H1 (cell line): ENCODE measurements at regions not wholly inside any gene's neighbourhood (a gene's known extent, or its start where the extent isn't known, plus 50 kb on each side); places are given as distances from the start of the nearest gene placed in this dataset.

ENCODE experiments used
- CTCF ChIA-PET: fragments of 300-600 bp; sonication (Branson Sonifier 250); formaldehyde crosslinking; loops from one replicate; lab custom pipeline; 2021; ENCODE audit not compliant: partially characterized antibody; lab: Charles Lee
- POLR2A ChIA-PET: fragments of 300-600 bp; sonication (Branson Sonifier 250); formaldehyde crosslinking; loops from one replicate; lab custom pipeline; 2021; ENCODE audit warnings: inconsistent platforms; ENCODE audit not compliant: partially characterized antibody; lab: Charles Lee
- DNase-seq, 2 experiments: peaks; one replicate each; pipeline versions ENCODE4 v3.0.0 to v3.0.0-alpha.2; 2010 to 2022; ENCODE audit warnings: low spot score in 2 of 2, low read depth in 1 of 2, mixed read lengths in 1 of 2
- FAIRE-seq: peaks from 2 replicates; lab custom pipeline; 2011; peaks lifted over from hg19 to GRCh38; lab: Jason Lieb, UNC
- H2AFZ ChIP-seq: 2 replicates; pipeline ENCODE4 v1.8.1; 2012; ENCODE audit warnings: low read length, inconsistent platforms
- H2AK5ac ChIP-seq: 2 replicates; pipeline ENCODE4 v1.6.1; 2013; ENCODE audit warnings: low read depth, low read length
- H2BK120ac ChIP-seq: replicated peaks from 2 replicates; pipeline ENCODE3; 2013; ENCODE audit warnings: low read depth, low read length, inconsistent platforms
- H2BK12ac ChIP-seq: 2 replicates; pipeline ENCODE4 v1.6.1; 2013; ENCODE audit warnings: low read depth, low read length
- H2BK15ac ChIP-seq: 2 replicates; pipeline ENCODE4 v1.6.1; 2013; ENCODE audit warnings: low read length
- H2BK20ac ChIP-seq: 2 replicates; pipeline ENCODE4 v1.6.1; 2013; ENCODE audit warnings: low read length
- H2BK5ac ChIP-seq: 2 replicates; pipeline ENCODE4 v1.6.1; 2013; ENCODE audit warnings: low read depth, low read length
- H3K14ac ChIP-seq: 2 replicates; pipeline ENCODE4 v1.6.1; 2013; ENCODE audit warnings: inconsistent platforms; ENCODE audit not compliant: insufficient read length
- H3K18ac ChIP-seq: 2 replicates; pipeline ENCODE4 v1.6.1; 2013; ENCODE audit warnings: low read length; ENCODE audit errors: extremely low read depth
- H3K23ac ChIP-seq: 2 replicates; pipeline ENCODE4 v1.6.1; 2013; ENCODE audit warnings: inconsistent platforms; ENCODE audit not compliant: insufficient read length
- H3K23me2 ChIP-seq: 2 replicates; pipeline ENCODE4 v1.6.1; 2013; ENCODE audit warnings: low read depth, low read length
- H3K27ac ChIP-seq: 2 replicates; pipeline ENCODE4 v1.6.1; 2011; ENCODE audit warnings: low read depth, low read length, inconsistent platforms
- H3K27me3 ChIP-seq, 4 experiments: replicated peaks in 1 of 4; 1 replicate in 1 of 4; 2 replicates in 3 of 4; pipeline versions ENCODE4 v1.6.1 to v1.8.1; 2011 to 2013; ENCODE audit warnings: low read length in 3 of 4, mild to moderate bottlenecking in 3 of 4, inconsistent platforms in 2 of 4, mixed read lengths in 2 of 4, moderate library complexity in 1 of 4; ENCODE audit not compliant: control insufficient read depth in 3 of 4, insufficient read depth in 3 of 4; ENCODE audit errors: extremely low read depth in 1 of 4
- H3K36me3 ChIP-seq, 4 experiments: 2 replicates each; pipeline versions ENCODE4 v1.6.1 to v1.8.1; 2011 to 2013; ENCODE audit warnings: mild to moderate bottlenecking in 4 of 4, low read length in 3 of 4, moderate library complexity in 2 of 4, control low read depth in 1 of 4, inconsistent platforms in 1 of 4; ENCODE audit not compliant: insufficient read depth in 4 of 4, control insufficient read depth in 2 of 4
- H3K4ac ChIP-seq: replicated peaks from 2 replicates; pipeline ENCODE3; 2013; ENCODE audit warnings: low read length, low read depth, mixed read lengths, inconsistent platforms; ENCODE audit not compliant: insufficient read length
- H3K4me1 ChIP-seq, 4 experiments: replicated peaks in 1 of 4; 1 replicate in 1 of 4; 2 replicates in 3 of 4; pipeline versions ENCODE4 v1.6.1 to v1.8.1; 2011 to 2013; ENCODE audit warnings: low read length in 3 of 4, inconsistent platforms in 2 of 4, mixed read lengths in 1 of 4; ENCODE audit not compliant: insufficient read depth in 4 of 4, control insufficient read depth in 3 of 4
- H3K4me2 ChIP-seq, 2 experiments: 2 replicates each; pipeline versions ENCODE4 v1.6.1 to v1.8.1; 2011 to 2013; ENCODE audit warnings: low read depth in 2 of 2, low read length in 2 of 2, control low read depth in 1 of 2, inconsistent platforms in 1 of 2, mild to moderate bottlenecking in 1 of 2; ENCODE audit not compliant: insufficient read depth in 1 of 2
- H3K4me3 ChIP-seq, 4 experiments: fragments of 200-600, 300-600 bp in 1 of 4; sonication (generic), shearing (Covaris generic), sonication (Bioruptor Twin) in 1 of 4; 2 replicates each; pipeline versions ENCODE4 v1.5.1 to v1.8.1; 2011 to 2016; ENCODE audit warnings: low read length in 4 of 4, low read depth in 3 of 4, control low read depth in 2 of 4, inconsistent platforms in 2 of 4, mild to moderate bottlenecking in 2 of 4, mixed read lengths in 1 of 4, moderate library complexity in 1 of 4; ENCODE audit not compliant: insufficient read depth in 2 of 4; ENCODE audit errors: extremely low read depth in 1 of 4
- H3K56ac ChIP-seq: replicated peaks from 2 replicates; pipeline ENCODE3; 2013; ENCODE audit warnings: low read depth, mild to moderate bottlenecking, mixed read lengths, low read length, inconsistent platforms; ENCODE audit not compliant: insufficient read length
- H3K79me1 ChIP-seq: 2 replicates; pipeline ENCODE4 v1.6.1; 2013; ENCODE audit warnings: low read depth, low read length, control low read depth
- H3K79me2 ChIP-seq, 2 experiments: 2 replicates each; pipeline versions ENCODE4 v1.6.1 to v1.8.1; 2012 to 2013; ENCODE audit warnings: low read length in 2 of 2, mild to moderate bottlenecking in 2 of 2, inconsistent platforms in 1 of 2; ENCODE audit not compliant: insufficient read depth in 2 of 2, control insufficient read depth in 1 of 2
- H3K9ac ChIP-seq, 4 experiments: replicated peaks in 1 of 4; 1 replicate in 1 of 4; 2 replicates in 3 of 4; pipeline versions ENCODE4 v1.6.1 to v1.8.1; 2011 to 2013; ENCODE audit warnings: low read depth in 3 of 4, low read length in 3 of 4, control low read depth in 2 of 4, mild to moderate bottlenecking in 2 of 4, moderate library complexity in 2 of 4, inconsistent platforms in 1 of 4; ENCODE audit errors: extremely low read depth in 1 of 4
- H3K9me3 ChIP-seq, 2 experiments: 2 replicates each; pipeline versions ENCODE4 v1.6.1 to v1.8.1; 2012 to 2013; ENCODE audit warnings: mild to moderate bottlenecking in 2 of 2, moderate library complexity in 2 of 2, control low read depth in 1 of 2, inconsistent platforms in 1 of 2, low read depth in 1 of 2, low read length in 1 of 2, mixed read lengths in 1 of 2; ENCODE audit not compliant: insufficient read depth in 2 of 2
- H4K20me1 ChIP-seq, 2 experiments: replicated peaks in 1 of 2; 2 replicates each; pipeline versions ENCODE3 to v1.8.1; 2011 to 2013; ENCODE audit warnings: inconsistent platforms in 2 of 2, low read length in 2 of 2, mild to moderate bottlenecking in 1 of 2; ENCODE audit not compliant: insufficient read depth in 2 of 2, control insufficient read depth in 1 of 2
- H4K5ac ChIP-seq: 2 replicates; pipeline ENCODE4 v1.6.1; 2013; ENCODE audit warnings: low read length, low read depth, mixed read lengths, inconsistent platforms; ENCODE audit not compliant: insufficient read length
- H4K8ac ChIP-seq: 2 replicates; pipeline ENCODE4 v1.8.0; 2013; ENCODE audit warnings: mild to moderate bottlenecking, moderate library complexity, low read length, inconsistent platforms; ENCODE audit not compliant: insufficient read depth; ENCODE audit errors: extremely low read depth
- H4K91ac ChIP-seq: replicated peaks from 2 replicates; pipeline ENCODE3; 2013; ENCODE audit warnings: low read length, mixed read lengths, inconsistent platforms; ENCODE audit not compliant: insufficient read length
- NANOG ChIP-seq: IDR thresholded peaks from 2 replicates; pipeline ENCODE4 v1.6.1; 2011; ENCODE audit warnings: low read length, low read depth, mild to moderate bottlenecking, inconsistent platforms; ENCODE audit not compliant: insufficient read depth, poor library complexity, severe bottlenecking
- YY1 ChIP-seq: IDR thresholded peaks from 2 replicates; pipeline ENCODE4 v1.6.1; 2011; ENCODE audit warnings: low read depth, mild to moderate bottlenecking, low read length
- WGBS, 2 experiments: shearing (Covaris generic) in 1 of 2; methylation state at CpG; one replicate each; pipeline versions ENCODE4 v1.1.6 to v1.1.7; 2013 to 2015; ENCODE audit warnings: low lambda C conversion rate in 2 of 2, mixed read lengths in 2 of 2, inconsistent platforms in 1 of 2, low coverage in 1 of 2, missing lambda C conversion rate in 1 of 2; ENCODE audit not compliant: insufficient replicate concordance in 2 of 2, insufficient coverage in 1 of 2, insufficient read length in 1 of 2; ENCODE audit errors: extremely low coverage in 1 of 2, missing lambda C conversion rate in 1 of 2; 5-methylcytosine and 5-hydroxymethylcytosine counted together

DNA sequence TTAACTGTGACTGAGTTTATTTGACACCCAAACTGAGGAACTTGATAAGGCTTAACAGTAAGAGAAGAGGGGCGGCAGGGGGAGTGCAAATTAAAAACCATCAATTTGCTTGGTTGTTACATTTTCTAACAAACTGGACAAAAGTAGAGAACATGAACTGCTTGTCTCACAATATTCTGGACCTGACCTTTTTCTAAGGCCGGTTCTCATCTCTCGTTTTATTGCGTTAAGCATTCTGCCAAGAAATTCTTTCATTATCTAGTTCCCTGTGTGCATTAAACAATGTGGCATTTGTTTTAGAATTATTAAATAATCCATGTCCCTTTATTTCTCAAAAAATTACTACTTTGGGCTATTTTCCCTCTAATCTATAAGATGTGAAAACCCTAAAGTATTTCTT is 565.2 kb upstream of the PKDCC start:
- no peak overlapping the region for H2BK5ac ChIP-seq
- no peak overlapping the region for H3K23ac ChIP-seq
- H3K56ac ChIP-seq, result no peak overlapping the region
- H2AK5ac ChIP-seq, result no peak overlapping the region
- no peak overlapping the region for H2AFZ ChIP-seq
- no peak overlapping the region for H3K9ac ChIP-seq
- no peaks in the 10 kb centered on the region for H3K27me3 ChIP-seq
- CTCF ChIA-PET, result no interaction called here
- no peak overlapping the region for H3K27ac ChIP-seq
- H3K4me3 ChIP-seq, result no peak overlapping the region
- H3K79me1 ChIP-seq, result no peaks in the 10 kb centered on the region
- H2BK120ac ChIP-seq, result no peak overlapping the region
- H3K79me2 ChIP-seq, result no peaks in the 10 kb centered on the region
- H3K36me3 ChIP-seq, result no peaks in the 10 kb centered on the region
- no peak overlapping the region for H3K4me2 ChIP-seq
- H4K8ac ChIP-seq, result no peak overlapping the region
- H4K91ac ChIP-seq, result no peak overlapping the region
- H3K18ac ChIP-seq, result no peak overlapping the region
- no peaks in the 10 kb centered on the region for H3K4me1 ChIP-seq
- H4K5ac ChIP-seq, result no peak overlapping the region
- H4K20me1 ChIP-seq, result no peaks in the 10 kb centered on the region
- DNase-seq, result no peak
- WGBS, 2 experiments, result 94% methylated on average over 4 of the region's 4 CpGs; no CpG with 5 or more reads in 1 of the 2 experiments
- H3K9me3 ChIP-seq, result no peaks in the 10 kb centered on the region
- H3K23me2 ChIP-seq, result no peaks in the 10 kb centered on the region
- H3K4ac ChIP-seq, result no peak overlapping the region
- no peak overlapping the region for H3K14ac ChIP-seq
- no peak overlapping the region for H2BK20ac ChIP-seq
- no peak overlapping the region for H2BK12ac ChIP-seq
- POLR2A ChIA-PET, result interaction anchor here (0.6 kb wide), 1 partner anchor 8 kb away, joined by 3 read pairs; no protein-coding TSS in a partner anchor
- no peak overlapping the region for H2BK15ac ChIP-seq
- FAIRE-seq, result no peak
- TF ChIP-seq YY1 (no peak), NANOG (no peak)
